GM04504 (cell line): ENCODE measurements at regions not wholly inside any gene's neighbourhood (a gene's known extent, or its start where the extent isn't known, plus 50 kb on each side); places are given as distances from the start of the nearest gene placed in this dataset.
"Not testable (repeated sequence)": the region's sequence is repeated elsewhere in the genome, so short reads cannot be mapped to it uniquely, and the experiment has no call there.

Source experiments
- DNase-seq: peaks from one replicate; pipeline ENCODE4 v3.0.0-alpha.2; 2012; ENCODE audit warnings: low read depth

GRCh38 chr4:60657041-60657440, 543.1 kb upstream of the ADGRL3 start:
- peak; percentile 17 for DNase-seq

- no peak for DNase-seq
These were observed 542.3 kb upstream of the ADGRL3 start for GRCh38 chr4:60657807-60658206.

- DNase-seq, result no peak
These were observed 536.4 kb upstream of the ADGRL3 start for GRCh38 chr4:60663769-60664168.

DNA sequence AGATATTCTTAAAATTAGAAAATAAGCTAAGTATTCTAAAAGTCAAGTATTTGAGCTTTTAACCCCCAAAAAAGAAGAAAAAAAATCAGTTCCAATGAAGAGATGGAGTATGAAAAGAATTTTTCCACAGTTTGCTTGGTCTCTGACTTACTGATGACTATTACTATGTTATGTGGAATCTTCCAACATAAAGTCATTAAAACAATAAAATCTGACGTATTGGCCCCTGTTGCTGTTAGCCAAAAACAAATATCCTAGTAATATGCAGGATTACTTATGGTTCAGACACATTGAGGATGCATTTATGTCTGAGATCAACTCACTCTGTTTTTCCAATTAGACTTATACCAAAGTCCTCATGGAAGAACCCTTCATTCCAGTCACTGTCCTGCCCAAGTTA, 517.2 kb upstream of the ADGRL3 start:
- DNase-seq, result peak; percentile 36

DNA sequence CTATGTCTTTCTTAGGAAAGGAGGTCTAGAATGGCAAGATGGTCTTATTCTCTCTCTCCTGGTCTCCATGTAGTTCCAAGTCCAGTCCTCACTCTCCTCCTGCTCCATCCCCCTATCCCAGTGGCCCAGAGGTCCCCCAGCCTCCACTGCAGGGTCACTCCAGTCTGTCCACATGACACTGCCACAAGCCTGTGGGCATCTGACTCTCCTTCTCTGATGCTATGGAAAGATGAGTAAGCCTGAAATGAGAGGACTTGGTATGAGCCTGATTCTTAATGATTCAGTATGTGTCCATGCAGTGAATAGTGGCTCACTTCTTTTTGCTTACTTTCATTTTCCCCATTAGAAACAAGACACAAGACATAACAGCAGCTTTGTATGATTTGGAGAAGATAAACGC, 516.8 kb upstream of the ADGRL3 start:
- DNase-seq, result peak; percentile 72

DNA sequence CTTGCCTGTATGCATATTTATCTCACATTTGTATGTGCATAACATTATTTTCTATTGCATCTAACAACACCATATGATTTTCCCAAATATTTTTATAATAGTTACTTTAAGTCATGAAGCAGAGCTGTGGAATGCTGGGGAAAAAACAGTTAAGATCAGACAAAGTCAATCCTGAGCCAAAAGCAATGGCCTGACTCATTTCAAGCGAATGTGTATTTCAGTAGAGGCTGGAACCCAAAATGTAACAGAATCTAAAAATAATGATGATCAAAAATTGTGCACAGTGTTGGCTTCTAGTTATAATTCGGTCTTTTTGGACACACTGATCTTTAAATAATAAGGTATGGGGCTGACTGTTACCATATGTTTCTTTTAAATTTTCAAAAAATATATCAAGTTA, 516.2 kb upstream of the ADGRL3 start:
- DNase-seq, result peak; percentile 68

GRCh38 chr4:60696062-60696461, 504.1 kb upstream of the ADGRL3 start:
- not testable (repeated sequence) for DNase-seq

GRCh38 chr4:60709061-60709460, 491.1 kb upstream of the ADGRL3 start:
- DNase-seq, result no peak

GRCh38 chr4:60718874-60719273, 481.3 kb upstream of the ADGRL3 start:
- no peak for DNase-seq

DNA sequence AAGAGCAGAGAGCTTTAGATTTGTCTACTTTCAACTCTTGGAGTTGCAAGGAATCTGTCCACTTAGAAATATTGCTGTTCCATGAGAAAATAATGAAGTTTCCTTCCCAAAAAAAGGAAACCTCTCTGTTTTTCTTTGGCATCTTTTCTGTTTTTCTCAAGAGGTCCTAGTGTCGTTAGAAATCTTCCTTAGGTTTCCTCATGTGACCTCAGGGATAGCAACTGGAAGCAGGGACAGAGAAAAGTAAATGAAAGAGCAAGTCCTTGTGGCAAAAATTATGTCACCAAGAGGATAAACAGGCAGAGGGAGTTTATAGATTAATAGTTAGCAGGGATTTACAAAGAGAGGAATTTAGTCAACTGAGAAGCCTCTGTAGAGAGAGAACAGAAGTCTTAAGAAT, 478.4 kb upstream of the ADGRL3 start:
- DNase-seq, result no peak

- DNase-seq, result no peak
These were observed 476.3 kb upstream of the ADGRL3 start for GRCh38 chr4:60723796-60724195.

DNA sequence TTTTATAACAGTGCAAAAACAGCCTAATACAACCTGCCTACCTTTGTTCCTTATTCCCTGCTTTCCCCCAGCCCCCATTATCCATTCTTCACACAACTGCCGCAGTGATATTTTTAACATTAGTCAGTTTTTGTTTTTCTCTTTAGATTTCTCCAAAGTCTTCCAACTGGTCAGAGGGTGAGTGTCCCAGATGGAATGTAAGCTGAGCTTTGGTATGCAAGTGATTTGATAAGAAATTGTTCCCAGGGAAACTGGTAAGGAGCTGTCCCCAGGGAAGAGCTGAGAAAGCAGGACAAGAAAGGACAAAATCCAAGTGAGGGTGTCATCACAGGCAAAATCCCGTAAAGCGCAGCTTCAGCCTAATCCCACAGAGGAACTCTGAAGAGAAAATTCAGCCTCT, 475.5 kb upstream of the ADGRL3 start:
- peak; percentile 80 for DNase-seq

DNA sequence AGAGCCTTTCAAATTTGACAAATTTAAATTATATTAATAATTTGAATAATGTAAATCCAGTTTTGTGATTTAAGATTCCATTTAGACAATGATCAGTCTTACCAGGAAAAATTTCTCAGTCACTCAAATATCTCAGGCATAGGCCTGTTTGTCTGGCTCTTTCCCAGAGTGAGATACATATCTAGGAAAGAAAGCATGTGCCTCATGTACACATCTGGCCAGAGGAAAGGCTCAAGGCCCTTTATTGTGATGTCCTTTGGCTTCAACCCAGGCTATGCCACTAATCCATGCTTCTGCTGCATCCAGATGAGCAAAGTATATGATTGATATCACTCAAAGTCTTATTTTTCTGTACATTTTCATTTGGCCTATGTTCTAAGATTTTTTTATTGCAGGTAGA, 473.3 kb upstream of the ADGRL3 start:
- no peak for DNase-seq

GRCh38 chr4:60729194-60729593, 470.9 kb upstream of the ADGRL3 start:
- DNase-seq, result no peak

GRCh38 chr4:60729764-60730163, 470.4 kb upstream of the ADGRL3 start:
- not testable (repeated sequence) for DNase-seq

DNA sequence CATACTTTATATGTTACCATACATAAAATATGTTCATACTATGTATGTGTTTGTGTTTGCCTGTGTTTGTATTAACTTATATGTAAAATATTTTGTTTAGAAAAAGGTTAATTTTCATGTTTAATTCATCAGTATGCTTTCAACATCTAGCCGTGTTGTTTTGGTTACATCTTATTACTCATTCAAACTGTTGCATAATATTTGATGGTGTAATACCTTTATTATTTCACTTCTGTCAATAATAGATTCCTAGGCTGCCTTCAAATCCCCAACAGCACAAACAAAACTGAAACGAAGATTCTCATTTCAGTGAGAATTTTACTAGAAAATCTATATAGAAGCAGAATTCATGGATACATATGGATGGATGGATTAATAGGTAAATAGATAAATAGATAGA, 462.3 kb upstream of the ADGRL3 start:
- DNase-seq, result no peak

GRCh38 chr4:60743654-60744053, 456.5 kb upstream of the ADGRL3 start:
- no peak for DNase-seq

- DNase-seq, result no peak
These were observed 455.4 kb upstream of the ADGRL3 start for GRCh38 chr4:60744767-60745166.

GRCh38 chr4:60745800-60746571, 454.1 kb upstream of the ADGRL3 start:
- DNase-seq, result no peak

DNA sequence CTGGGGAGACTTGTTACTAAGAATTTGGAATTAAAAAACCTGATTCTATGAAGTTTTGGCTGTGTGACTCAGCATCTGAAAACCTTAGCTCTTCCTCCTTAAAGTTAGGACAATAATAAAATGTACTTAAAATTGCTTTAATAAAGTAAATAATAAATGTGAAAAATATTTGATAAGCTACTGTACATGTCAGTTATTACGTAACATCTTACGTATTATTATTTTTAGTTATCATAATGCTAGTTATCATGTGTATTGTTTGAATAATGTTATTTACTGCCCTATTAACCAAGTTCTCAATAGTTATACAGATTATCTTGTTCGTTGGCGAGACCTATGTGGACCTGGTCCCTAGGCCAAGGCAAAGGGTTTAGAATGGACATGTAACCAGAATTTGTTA, 449.2 kb upstream of the ADGRL3 start:
- DNase-seq, result no peak

DNA sequence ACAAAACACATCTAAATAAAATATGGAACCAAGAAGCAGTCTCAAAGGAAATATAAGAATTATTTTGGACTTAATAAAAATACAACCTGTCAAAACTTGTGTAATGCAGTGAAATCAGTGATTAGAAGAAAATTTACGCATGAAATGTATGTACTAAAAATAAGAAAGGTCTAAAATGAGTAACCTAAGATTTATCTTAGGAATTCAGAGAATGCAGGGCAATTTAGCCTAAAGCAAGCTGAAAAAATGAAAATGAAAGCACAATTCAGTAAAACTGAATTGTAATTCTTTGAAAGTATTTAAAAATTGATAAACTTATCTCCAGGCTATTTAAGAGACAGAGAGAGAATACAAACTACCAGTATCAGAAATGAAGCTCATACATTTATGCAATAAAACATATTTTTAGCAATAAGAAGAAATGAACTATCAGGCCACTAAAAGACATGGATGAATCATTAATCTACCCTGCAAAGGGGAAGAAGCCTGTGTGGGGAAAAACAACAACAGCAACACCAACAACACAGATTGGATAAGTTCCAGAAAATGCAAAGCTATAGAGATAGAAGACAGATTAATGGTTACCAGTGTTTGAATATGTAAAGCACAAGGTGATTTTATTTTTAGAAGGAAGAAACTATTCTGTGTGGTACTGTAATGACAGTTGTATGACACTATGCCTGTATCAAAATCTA, 442.0 kb upstream of the ADGRL3 start:
- DNase-seq, result no peak

GRCh38 chr4:60759518-60760245, 440.4 kb upstream of the ADGRL3 start:
- no peak for DNase-seq

DNA sequence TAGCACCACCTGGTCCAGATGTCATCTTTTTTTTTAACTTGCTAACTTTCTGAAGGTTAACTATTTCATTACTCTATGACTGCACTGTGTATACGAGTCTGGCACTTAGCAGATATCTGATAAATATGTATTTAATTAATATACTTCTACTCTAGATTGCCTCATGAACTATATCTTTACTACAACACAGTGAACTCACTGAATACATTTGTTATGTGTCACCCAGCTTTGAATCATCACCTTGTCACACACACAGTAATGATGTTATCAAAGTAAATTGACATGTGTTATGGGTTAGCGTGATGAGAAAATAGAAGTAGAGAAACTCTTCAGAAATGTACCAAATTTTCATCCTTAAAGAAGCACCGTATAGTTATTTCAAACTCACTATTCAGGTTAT, 419.3 kb upstream of the ADGRL3 start:
- DNase-seq, result no peak
